ENCODE measurements at regions not wholly inside any gene's neighbourhood (a gene's known extent, or its start where the extent isn't known, plus 50 kb on each side); places are given as distances from the start of the nearest gene placed in this dataset.

- no peak for TF ChIP-seq CTCF (IDR thresholded peaks at IDR 0.05; ENCODE audit: poor library complexity, severe bottlenecking)
- H3K36me3 ChIP-seq (ENCODE audit: low read depth) = no peaks in the 10 kb centered on the region
- DNase-seq (ENCODE audit: low spot score) (no peak), ATAC-seq (ENCODE audit: low read depth) (no peak)
- peaks cover 11% of the 10 kb centered on the region for H3K4me1 ChIP-seq (ENCODE audit: insufficient read depth, poor library complexity, severe bottlenecking)
- H3K9me3 ChIP-seq (ENCODE audit: severe bottlenecking) = no peaks in the 10 kb centered on the region
- H3K27ac ChIP-seq (ENCODE audit: poor library complexity, severe bottlenecking) = no peak overlapping the region
- H3K27me3 ChIP-seq (ENCODE audit: insufficient read depth, poor library complexity, severe bottlenecking) = no peaks in the 10 kb centered on the region
- no peak overlapping the region for H3K4me3 ChIP-seq (ENCODE audit: severe bottlenecking)
Measured at GRCh38 chr10:78620985-78621799, 447.6 kb upstream of the ZMIZ1 start.

- no peak for TF ChIP-seq CTCF (IDR thresholded peaks at IDR 0.05; ENCODE audit: poor library complexity, severe bottlenecking)
- H3K27me3 ChIP-seq (ENCODE audit: insufficient read depth, poor library complexity, severe bottlenecking) = no peaks in the 10 kb centered on the region
- H3K4me1 ChIP-seq (ENCODE audit: insufficient read depth, poor library complexity, severe bottlenecking) = peaks cover 11% of the 10 kb centered on the region
- no peaks in the 10 kb centered on the region for H3K9me3 ChIP-seq (ENCODE audit: severe bottlenecking)
- H3K4me3 ChIP-seq (ENCODE audit: severe bottlenecking) = no peak overlapping the region
- DNase-seq (ENCODE audit: low spot score) (no peak), ATAC-seq (ENCODE audit: low read depth) (peak; percentile 79)
- no peaks in the 10 kb centered on the region for H3K36me3 ChIP-seq (ENCODE audit: low read depth)
- no peak overlapping the region for H3K27ac ChIP-seq (ENCODE audit: poor library complexity, severe bottlenecking)
Measured at GRCh38 chr10:78623578-78624215, 445.1 kb upstream of the ZMIZ1 start.

- no peak overlapping the region for H3K27ac ChIP-seq (ENCODE audit: poor library complexity, severe bottlenecking)
- TF ChIP-seq CTCF (IDR thresholded peaks at IDR 0.05; ENCODE audit: poor library complexity, severe bottlenecking) = no peak
- H3K4me1 ChIP-seq (ENCODE audit: insufficient read depth, poor library complexity, severe bottlenecking) = peaks cover 11% of the 10 kb centered on the region
- H3K9me3 ChIP-seq (ENCODE audit: severe bottlenecking) = no peaks in the 10 kb centered on the region
- ATAC-seq (ENCODE audit: low read depth) = no peak
- H3K36me3 ChIP-seq (ENCODE audit: low read depth) = no peaks in the 10 kb centered on the region
- DNase-seq (ENCODE audit: low spot score) = no peak
- no peak overlapping the region for H3K4me3 ChIP-seq (ENCODE audit: severe bottlenecking)
- no peaks in the 10 kb centered on the region for H3K27me3 ChIP-seq (ENCODE audit: insufficient read depth, poor library complexity, severe bottlenecking)
Measured at GRCh38 chr10:78624791-78625190, 444.0 kb upstream of the ZMIZ1 start.

DNA sequence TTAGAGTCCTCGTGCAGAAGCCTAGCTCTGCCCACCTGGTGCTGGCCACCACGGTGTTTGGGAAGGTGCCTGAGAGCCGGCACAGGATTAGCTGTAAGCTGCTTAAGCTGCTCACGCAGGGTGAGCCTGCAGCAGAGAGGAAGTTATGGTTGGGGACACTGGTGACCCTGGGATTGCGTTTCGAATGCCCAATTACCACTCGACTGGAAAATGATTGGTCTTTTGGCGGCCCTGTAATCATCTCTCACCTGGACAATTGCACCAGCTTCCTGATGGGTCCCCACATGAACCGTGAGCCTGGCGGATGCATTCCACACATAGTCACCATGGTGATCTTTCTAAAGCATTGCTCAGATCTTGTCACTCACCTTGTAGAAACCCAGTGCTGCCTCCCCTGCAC lies 442.3 kb upstream of the ZMIZ1 start:
- DNase-seq (ENCODE audit: low spot score) (no peak), ATAC-seq (ENCODE audit: low read depth) (no peak)
- H3K4me3 ChIP-seq (ENCODE audit: severe bottlenecking) = no peak overlapping the region
- no peak for TF ChIP-seq CTCF (IDR thresholded peaks at IDR 0.05; ENCODE audit: poor library complexity, severe bottlenecking)
- H3K36me3 ChIP-seq (ENCODE audit: low read depth) = no peaks in the 10 kb centered on the region
- H3K9me3 ChIP-seq (ENCODE audit: severe bottlenecking) = no peaks in the 10 kb centered on the region
- no peaks in the 10 kb centered on the region for H3K27me3 ChIP-seq (ENCODE audit: insufficient read depth, poor library complexity, severe bottlenecking)
- peaks cover 11% of the 10 kb centered on the region for H3K4me1 ChIP-seq (ENCODE audit: insufficient read depth, poor library complexity, severe bottlenecking)
- H3K27ac ChIP-seq (ENCODE audit: poor library complexity, severe bottlenecking) = no peak overlapping the region
